ENCODE measurements at regions not wholly inside any gene's neighbourhood (a gene's known extent, or its start where the extent isn't known, plus 50 kb on each side); places are given as distances from the start of the nearest gene placed in this dataset.

DNA sequence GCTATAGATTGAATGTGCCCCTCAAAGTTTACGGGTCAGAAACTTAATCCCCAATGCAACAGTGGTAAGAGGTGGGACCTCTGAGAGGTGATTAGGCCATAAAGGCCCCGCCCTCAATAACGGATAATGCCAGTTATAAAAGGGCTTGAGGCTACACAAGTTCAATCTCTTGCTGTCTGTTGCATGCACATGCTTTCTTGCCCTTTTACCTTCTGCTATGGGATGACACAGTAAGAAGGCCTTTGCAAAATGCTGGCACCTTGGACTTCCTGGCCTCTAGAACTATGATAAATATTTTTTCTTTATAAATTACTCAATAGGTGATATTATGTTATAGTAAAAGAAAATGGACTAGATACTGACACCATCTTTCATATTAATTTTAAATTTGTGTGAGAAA, 806.1 kb downstream of the TENT5A start:
- H3K14ac ChIP-seq (ENCODE audit: insufficient read length): no peak overlapping the region
- no peaks in the 10 kb centered on the region for H3K4me1 ChIP-seq (replicated peaks in 1 of 4; ENCODE audit: control insufficient read depth in 3 of 4, insufficient read depth in 4 of 4, low read length in 3 of 4)
- no peaks in the 10 kb centered on the region for H3K9me3 ChIP-seq (ENCODE audit: insufficient read depth in 2 of 2, low read depth in 1 of 2, low read length in 1 of 2)
- H3K23me2 ChIP-seq (ENCODE audit: low read depth, low read length): no peaks in the 10 kb centered on the region
- H3K4me2 ChIP-seq (ENCODE audit: insufficient read depth in 1 of 2, low read depth in 2 of 2, low read length in 2 of 2): no peak overlapping the region
- no peak overlapping the region for H3K4me3 ChIP-seq (ENCODE audit: extremely low read depth in 1 of 4, insufficient read depth in 2 of 4, low read depth in 3 of 4, low read length in 4 of 4)
- POLR2A ChIA-PET (ENCODE audit: partially characterized antibody): no interaction called here
- H4K91ac ChIP-seq (replicated peaks; ENCODE audit: insufficient read length, low read length): no peak overlapping the region
- no peak overlapping the region for H2AK5ac ChIP-seq (ENCODE audit: low read depth, low read length)
- no peaks in the 10 kb centered on the region for H3K36me3 ChIP-seq (ENCODE audit: control insufficient read depth in 2 of 4, insufficient read depth in 4 of 4, low read length in 3 of 4)
- no peak overlapping the region for H3K4ac ChIP-seq (replicated peaks; ENCODE audit: insufficient read length, low read depth, low read length)
- no peak overlapping the region for H2BK12ac ChIP-seq (ENCODE audit: low read depth, low read length)
- H3K9ac ChIP-seq (replicated peaks in 1 of 4; ENCODE audit: extremely low read depth in 1 of 4, low read depth in 3 of 4, low read length in 3 of 4): no peak overlapping the region
- CTCF ChIA-PET (ENCODE audit: partially characterized antibody): interaction anchor here (1.1 kb wide), 1 partner anchor 9 kb away, joined by 3 read pairs; no protein-coding TSS in a partner anchor
- TF ChIP-seq SP1 (IDR thresholded peaks at IDR 0.05; ENCODE audit: low read depth, low read length) (no peak), SUZ12 (IDR thresholded peaks at IDR 0.05; ENCODE audit: low read length) (no peak), RFX5 (IDR thresholded peaks at IDR 0.05; ENCODE audit: borderline replicate concordance, low read depth, low read length) (no peak), TAF7 (optimal IDR thresholded peaks at IDR 0.05; ENCODE audit: borderline replicate concordance, low read depth, low read length) (no peak), CREB1 (IDR thresholded peaks at IDR 0.05) (no peak), BACH1 (IDR thresholded peaks at IDR 0.05; ENCODE audit: low read length) (no peak), EGR1 (IDR thresholded peaks at IDR 0.05; ENCODE audit: borderline replicate concordance, low read depth, low read length) (no peak), USF2 (IDR thresholded peaks at IDR 0.05; ENCODE audit: low read length) (no peak), RNF2 (IDR thresholded peaks at IDR 0.05; ENCODE audit: borderline replicate concordance, low read depth, low read length, missing control alignments, poor library complexity, severe bottlenecking) (no peak), CEBPB (IDR thresholded peaks at IDR 0.05; ENCODE audit: low read depth, low read length) (no peak), SRF (IDR thresholded peaks at IDR 0.05; ENCODE audit: low read depth, low read length) (no peak), TEAD4 (IDR thresholded peaks at IDR 0.05; ENCODE audit: low read depth, low read length) (no peak)
- no peak overlapping the region for H2BK15ac ChIP-seq (ENCODE audit: low read length)
- no peak overlapping the region for H3K27ac ChIP-seq (ENCODE audit: low read depth, low read length)
- no peaks in the 10 kb centered on the region for H3K27me3 ChIP-seq (replicated peaks in 1 of 4; ENCODE audit: control insufficient read depth in 3 of 4, extremely low read depth in 1 of 4, insufficient read depth in 3 of 4, low read length in 3 of 4)
- H3K56ac ChIP-seq (replicated peaks; ENCODE audit: insufficient read length, low read depth, low read length): no peak overlapping the region
- FAIRE-seq (no peak), DNase-seq (ENCODE audit: low read depth in 1 of 2, low spot score in 2 of 2) (no peak)
- H3K18ac ChIP-seq (ENCODE audit: extremely low read depth, low read length): no peak overlapping the region
- no peak overlapping the region for H4K8ac ChIP-seq (ENCODE audit: extremely low read depth, insufficient read depth, low read length)
- WGBS, 2 experiments (ENCODE audit: extremely low coverage in 1 of 2, insufficient coverage in 1 of 2, insufficient read length in 1 of 2, insufficient replicate concordance in 2 of 2, low coverage in 1 of 2, low lambda C conversion rate in 2 of 2, missing lambda C conversion rate in 1 of 2): 71% methylated on average over 3 of the region's 3 CpGs; no CpG with 5 or more reads in 1 of the 2 experiments
- H2BK20ac ChIP-seq (ENCODE audit: low read length): no peak overlapping the region
- no peak overlapping the region for H2BK5ac ChIP-seq (ENCODE audit: low read depth, low read length)
- H2BK120ac ChIP-seq (replicated peaks; ENCODE audit: low read depth, low read length): no peak overlapping the region
- H2AFZ ChIP-seq (ENCODE audit: low read length): no peak overlapping the region
- no peaks in the 10 kb centered on the region for H3K79me1 ChIP-seq (ENCODE audit: low read depth, low read length)
- no peaks in the 10 kb centered on the region for H3K79me2 ChIP-seq (ENCODE audit: control insufficient read depth in 1 of 2, insufficient read depth in 2 of 2, low read length in 2 of 2)
- no peak overlapping the region for H4K5ac ChIP-seq (ENCODE audit: insufficient read length, low read depth, low read length)
- no peaks in the 10 kb centered on the region for H4K20me1 ChIP-seq (replicated peaks in 1 of 2; ENCODE audit: control insufficient read depth in 1 of 2, insufficient read depth in 2 of 2, low read length in 2 of 2)
- no peak overlapping the region for H3K23ac ChIP-seq (ENCODE audit: insufficient read length)

Measured in H1 (cell line).